GM13977 (cell line): ENCODE measurements at regions not wholly inside any gene's neighbourhood (a gene's known extent, or its start where the extent isn't known, plus 50 kb on each side); places are given as distances from the start of the nearest gene placed in this dataset.

Experiments
- DNase-seq: peaks from one replicate; pipeline ENCODE4 v3.0.0; 2012; ENCODE audit warnings: low spot score
- in situ Hi-C: fragments of 300-500 bp; cut with MboI; formaldehyde crosslinking; loops from one replicate; pipeline ENCODE4 v1.12.0; 2022; ENCODE audit warnings: low sequenced_read_pairs, low pct_unique_long_range_greater_than_20kb, mixed read lengths, inconsistent platforms; ENCODE audit not compliant: unreplicated experiment
- TF ChIP-seq, protein P1 (sequence below): IDR thresholded peaks from 2 replicates; pipeline ENCODE4 v1.5.1; 2012; ENCODE audit warnings: mild to moderate bottlenecking, control low read depth; ENCODE audit not compliant: insufficient read depth; ENCODE audit errors: extremely low read depth, missing control alignments

DNA sequence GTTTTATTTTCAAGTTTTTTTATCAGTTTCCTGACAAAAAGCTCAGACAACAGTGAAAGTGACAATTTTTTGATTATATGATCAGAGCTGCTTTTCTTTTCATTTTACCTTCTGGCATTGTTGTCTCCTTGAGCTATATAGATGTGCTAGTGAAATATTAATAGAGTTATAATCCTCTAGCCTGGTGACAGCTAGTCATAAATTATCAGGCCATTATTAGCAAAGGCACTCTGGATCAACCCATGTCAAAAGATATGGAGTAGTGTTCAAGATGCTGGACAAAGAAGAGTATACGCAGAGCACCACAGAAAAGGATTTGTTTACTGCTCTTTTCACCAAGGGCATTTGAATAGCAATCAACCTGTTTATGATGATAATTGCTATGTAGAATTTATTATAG is 1230.1 kb downstream of the HACE1 start:
- no peak for DNase-seq
- in situ Hi-C loops: no loop called here
- TF ChIP-seq, protein P1, sequence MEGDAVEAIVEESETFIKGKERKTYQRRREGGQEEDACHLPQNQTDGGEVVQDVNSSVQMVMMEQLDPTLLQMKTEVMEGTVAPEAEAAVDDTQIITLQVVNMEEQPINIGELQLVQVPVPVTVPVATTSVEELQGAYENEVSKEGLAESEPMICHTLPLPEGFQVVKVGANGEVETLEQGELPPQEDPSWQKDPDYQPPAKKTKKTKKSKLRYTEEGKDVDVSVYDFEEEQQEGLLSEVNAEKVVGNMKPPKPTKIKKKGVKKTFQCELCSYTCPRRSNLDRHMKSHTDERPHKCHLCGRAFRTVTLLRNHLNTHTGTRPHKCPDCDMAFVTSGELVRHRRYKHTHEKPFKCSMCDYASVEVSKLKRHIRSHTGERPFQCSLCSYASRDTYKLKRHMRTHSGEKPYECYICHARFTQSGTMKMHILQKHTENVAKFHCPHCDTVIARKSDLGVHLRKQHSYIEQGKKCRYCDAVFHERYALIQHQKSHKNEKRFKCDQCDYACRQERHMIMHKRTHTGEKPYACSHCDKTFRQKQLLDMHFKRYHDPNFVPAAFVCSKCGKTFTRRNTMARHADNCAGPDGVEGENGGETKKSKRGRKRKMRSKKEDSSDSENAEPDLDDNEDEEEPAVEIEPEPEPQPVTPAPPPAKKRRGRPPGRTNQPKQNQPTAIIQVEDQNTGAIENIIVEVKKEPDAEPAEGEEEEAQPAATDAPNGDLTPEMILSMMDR: no peak

DNA sequence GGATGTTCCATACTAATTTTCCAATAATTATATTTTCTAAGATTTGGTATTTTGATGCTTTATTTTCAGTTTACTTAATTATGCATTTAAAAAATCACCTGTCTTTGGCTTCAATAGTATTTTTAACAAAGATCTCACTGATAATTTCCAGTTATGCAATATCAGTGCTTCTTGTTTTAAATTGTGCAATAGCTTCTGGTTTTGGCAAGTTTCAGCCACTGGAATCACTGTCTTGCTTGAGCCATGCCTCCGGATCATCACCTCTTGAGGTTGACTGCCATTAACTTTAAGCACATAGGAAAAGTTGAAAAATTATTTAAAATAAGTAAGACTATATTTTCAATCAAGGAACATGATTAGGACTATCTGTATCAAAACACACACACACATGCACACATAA is 1242.1 kb downstream of the HACE1 start:
- TF ChIP-seq, protein P1: no peak
- no peak for DNase-seq
- in situ Hi-C loops: no loop called here

DNA sequence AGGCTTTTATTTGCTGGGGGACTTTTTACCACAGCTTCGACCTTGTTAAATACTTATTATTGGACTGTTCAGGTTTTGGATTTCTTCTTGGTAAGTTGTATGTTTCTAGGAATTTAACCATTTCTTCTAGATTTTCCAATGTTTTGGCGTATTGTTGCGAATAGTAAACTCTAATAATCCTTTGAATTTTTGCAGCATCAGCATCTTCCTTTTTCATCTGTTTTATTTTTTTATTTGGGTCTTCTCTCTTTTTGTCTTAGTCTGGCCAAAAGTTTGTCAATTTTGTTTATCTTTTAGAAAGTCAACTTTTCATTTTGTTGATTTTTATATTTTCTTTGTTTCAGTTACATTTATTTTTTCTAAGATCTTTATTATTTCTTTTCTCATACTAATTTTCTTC is 1272.0 kb downstream of the HACE1 start:
- TF ChIP-seq, protein P1: no peak
- no peak for DNase-seq
- in situ Hi-C loops: no loop called here

DNA sequence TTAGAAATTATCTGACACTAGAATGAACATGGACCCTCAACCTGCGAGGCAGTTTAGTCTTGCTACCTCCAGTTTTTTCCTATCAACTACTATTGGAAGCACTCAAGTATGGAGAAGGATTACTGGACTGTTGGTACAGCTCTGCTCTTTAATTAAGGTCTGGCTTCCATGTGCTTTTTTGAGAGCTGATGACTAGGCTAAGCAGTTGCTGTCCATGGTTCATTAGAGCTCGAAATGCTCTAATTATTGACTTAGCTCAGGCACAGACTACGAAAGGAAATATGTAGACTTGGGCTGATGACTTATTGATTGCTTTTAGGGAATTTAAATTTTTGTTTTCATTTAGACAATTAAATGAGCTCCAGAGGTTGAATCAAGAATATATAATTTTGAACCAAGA is 1281.6 kb downstream of the HACE1 start:
- in situ Hi-C loops: no loop called here
- no peak for DNase-seq
- TF ChIP-seq, protein P1: no peak

DNA sequence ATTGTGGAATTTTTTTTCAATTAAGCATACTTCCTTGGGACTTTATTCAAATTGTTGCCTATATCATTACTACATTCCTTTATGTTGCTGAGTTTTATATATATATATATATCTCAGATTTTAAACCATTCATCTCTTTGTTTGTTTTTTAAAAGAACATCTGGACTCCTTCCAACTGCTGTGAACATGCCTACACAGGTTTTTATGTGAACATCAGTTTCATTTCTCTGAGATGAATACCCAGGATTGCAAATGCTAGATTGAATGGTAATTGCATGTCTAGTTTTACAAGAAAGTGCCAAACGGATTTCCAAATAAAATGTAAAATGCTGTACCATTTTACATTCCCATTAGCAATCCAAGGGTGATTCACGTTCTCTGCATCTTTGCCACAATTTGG is 1289.3 kb downstream of the HACE1 start:
- TF ChIP-seq, protein P1: no peak
- in situ Hi-C loops: no loop called here
- no peak for DNase-seq

DNA sequence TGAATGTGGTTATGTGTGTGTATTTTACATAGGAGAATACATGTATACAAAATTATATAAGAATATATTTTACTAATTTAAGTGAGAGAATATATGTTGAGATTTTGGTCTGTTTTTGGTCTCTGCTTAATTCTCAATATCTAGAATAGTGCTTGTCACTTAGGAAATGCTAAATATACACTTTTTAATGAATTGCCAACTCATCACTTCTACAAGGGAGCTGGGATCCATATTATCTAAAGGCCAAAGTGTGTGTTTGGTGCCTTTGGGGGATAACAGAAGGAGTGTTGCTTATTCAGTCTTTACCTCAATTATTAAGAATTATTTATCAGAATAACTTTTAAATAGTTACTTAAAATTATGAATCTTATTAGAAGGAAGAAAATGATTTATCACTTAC is 1304.8 kb downstream of the HACE1 start:
- TF ChIP-seq, protein P1: no peak
- no peak for DNase-seq
- in situ Hi-C loops: no loop called here

DNA sequence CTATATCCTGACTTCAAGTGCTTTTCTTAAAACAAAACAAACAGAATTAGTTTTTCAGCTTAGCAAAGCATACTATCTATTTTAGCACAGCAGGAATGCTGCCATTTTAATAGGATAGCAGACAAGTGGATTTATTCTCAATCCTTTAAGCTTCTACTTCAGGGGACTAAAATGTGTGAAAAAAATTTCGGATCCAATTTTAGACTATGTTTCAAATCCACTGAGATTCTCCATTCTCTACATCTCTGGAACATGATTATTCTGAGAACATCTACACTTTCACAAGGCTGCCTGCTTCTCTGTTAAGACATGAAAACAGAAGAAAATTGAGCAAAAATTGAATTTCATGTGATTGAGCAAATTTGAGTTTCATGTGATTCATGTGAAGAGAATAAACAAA is 1321.3 kb downstream of the HACE1 start:
- in situ Hi-C loops: no loop called here
- DNase-seq: no peak
- TF ChIP-seq, protein P1: no peak
